ENCODE measurements at regions not wholly inside any gene's neighbourhood (a gene's known extent, or its start where the extent isn't known, plus 50 kb on each side); places are given as distances from the start of the nearest gene placed in this dataset.

GRCh38 chr18:68150961-68151360, 563.9 kb downstream of the TMX3 start:
- no peak for TF ChIP-seq POLR2AphosphoS5 (IDR thresholded peaks at IDR 0.05)
- no peak for TF ChIP-seq CTCF (IDR thresholded peaks at IDR 0.05)
